H9 (cell line): ENCODE measurements at regions not wholly inside any gene's neighbourhood (a gene's known extent, or its start where the extent isn't known, plus 50 kb on each side); places are given as distances from the start of the nearest gene placed in this dataset.

Experiments used
- DNase-seq: peaks from one replicate; pipeline ENCODE4 v3.0.0-alpha.2; 2017
- H2AFZ ChIP-seq: one replicate; pipeline ENCODE4 v1.6.1; 2013; ENCODE audit warnings: mild to moderate bottlenecking, low read length, control low read depth, moderate library complexity
- H2AK5ac ChIP-seq: 2 replicates; pipeline ENCODE4 v1.6.1; 2013; ENCODE audit warnings: low read length, control low read depth, mixed read lengths; ENCODE audit not compliant: insufficient read length
- H2BK120ac ChIP-seq: one replicate; pipeline ENCODE4 v1.6.1; 2013; ENCODE audit warnings: low read depth, mild to moderate bottlenecking, low read length, control low read depth, inconsistent platforms; ENCODE audit not compliant: poor library complexity, severe bottlenecking
- H2BK12ac ChIP-seq: 2 replicates; pipeline ENCODE4 v1.6.1; 2013; ENCODE audit warnings: low read length, control low read depth, mixed read lengths, low read depth; ENCODE audit not compliant: insufficient read length
- H2BK15ac ChIP-seq: 2 replicates; pipeline ENCODE4 v1.6.1; 2013; ENCODE audit warnings: low read depth, low read length, control low read depth
- H2BK20ac ChIP-seq: one replicate; pipeline ENCODE4 v1.6.1; 2013; ENCODE audit warnings: low read depth, mild to moderate bottlenecking, low read length, control low read depth, inconsistent platforms; ENCODE audit not compliant: poor library complexity, severe bottlenecking
- H2BK5ac ChIP-seq: 2 replicates; pipeline ENCODE4 v1.6.1; 2013; ENCODE audit warnings: low read length, control low read depth, mixed read lengths; ENCODE audit not compliant: insufficient read length
- H3K14ac ChIP-seq: 2 replicates; pipeline ENCODE4 v1.6.1; 2013; ENCODE audit warnings: low read length, control low read depth; ENCODE audit not compliant: insufficient read depth
- H3K18ac ChIP-seq: 2 replicates; pipeline ENCODE4 v1.6.1; 2013; ENCODE audit warnings: low read depth, mild to moderate bottlenecking, mixed read lengths, low read length, control low read depth; ENCODE audit not compliant: insufficient read length
- H3K23ac ChIP-seq: 2 replicates; pipeline ENCODE4 v1.6.1; 2013; ENCODE audit warnings: low read length, control low read depth, mixed read lengths, low read depth; ENCODE audit not compliant: insufficient read length
- H3K23me2 ChIP-seq: 2 replicates; pipeline ENCODE4 v1.6.1; 2013; ENCODE audit warnings: low read depth, mild to moderate bottlenecking, mixed read lengths, low read length, control low read depth; ENCODE audit not compliant: insufficient read length, poor library complexity, severe bottlenecking
- H3K27ac ChIP-seq: 2 replicates; pipeline ENCODE4 v1.5.1; 2013; ENCODE audit warnings: low read length, control low read depth, mixed read lengths, low read depth; ENCODE audit not compliant: insufficient read length
- H3K27me3 ChIP-seq: 2 replicates; pipeline ENCODE4 v1.6.1; 2013; ENCODE audit warnings: low read length, control low read depth, inconsistent platforms; ENCODE audit not compliant: insufficient read depth
- H3K4ac ChIP-seq: 2 replicates; pipeline ENCODE4 v1.6.1; 2013; ENCODE audit warnings: low read depth, mild to moderate bottlenecking, control low read depth, inconsistent platforms, low read length, moderate library complexity
- H3K4me1 ChIP-seq: 2 replicates; pipeline ENCODE4 v1.6.1; 2013; ENCODE audit warnings: low read length, control low read depth, inconsistent platforms; ENCODE audit not compliant: insufficient read depth
- H3K4me2 ChIP-seq: 2 replicates; pipeline ENCODE4 v1.6.1; 2013; ENCODE audit warnings: low read length, control low read depth, mixed read lengths; ENCODE audit not compliant: insufficient read length, insufficient read depth
- H3K56ac ChIP-seq: 2 replicates; pipeline ENCODE4 v1.6.1; 2013; ENCODE audit warnings: low read depth, mild to moderate bottlenecking, mixed read lengths, low read length, control low read depth; ENCODE audit not compliant: insufficient read length
- H3K79me1 ChIP-seq: 2 replicates; pipeline ENCODE4 v1.6.1; 2013; ENCODE audit warnings: low read depth, mild to moderate bottlenecking, moderate library complexity, low read length, control low read depth, inconsistent platforms; ENCODE audit not compliant: insufficient read depth, poor library complexity, severe bottlenecking
- H3K79me2 ChIP-seq: 2 replicates; pipeline ENCODE4 v1.6.1; 2013; ENCODE audit warnings: low read length, control low read depth, inconsistent platforms; ENCODE audit not compliant: insufficient read depth
- H3K9ac ChIP-seq: 2 replicates; pipeline ENCODE4 v1.6.1; 2013; ENCODE audit warnings: low read length, control low read depth, mixed read lengths; ENCODE audit not compliant: insufficient read length; ENCODE audit errors: extremely low read depth
- H3K9me3 ChIP-seq: one replicate; pipeline ENCODE4 v1.6.1; 2013; ENCODE audit warnings: low read depth, low read length, inconsistent platforms; ENCODE audit not compliant: control insufficient read depth
- H3T11ph ChIP-seq: one replicate; pipeline ENCODE4 v1.6.1; 2013; ENCODE audit warnings: mild to moderate bottlenecking, low read length, control low read depth, inconsistent platforms
- H4K20me1 ChIP-seq: one replicate; pipeline ENCODE4 v1.6.1; 2013; ENCODE audit not compliant: control insufficient read depth, insufficient read length, insufficient read depth
- H4K5ac ChIP-seq: 2 replicates; pipeline ENCODE4 v1.6.1; 2013; ENCODE audit warnings: low read depth, mild to moderate bottlenecking, mixed read lengths, low read length, control low read depth; ENCODE audit not compliant: insufficient read length
- H4K8ac ChIP-seq: replicated peaks from 2 replicates; pipeline ENCODE4 v1.6.1; 2013; ENCODE audit warnings: low read length, control low read depth, mixed read lengths, low read depth; ENCODE audit not compliant: insufficient read length
- H4K91ac ChIP-seq: 2 replicates; pipeline ENCODE4 v1.6.1; 2013; ENCODE audit warnings: low read depth, mild to moderate bottlenecking, moderate library complexity, mixed read lengths, low read length, control low read depth; ENCODE audit not compliant: insufficient read length
- H3K27ac Mint-ChIP-seq, 3 experiments: 2 replicates in 2 of 3; 3 replicates in 1 of 3; pipeline ENCODE4 v1.8.0; 2020 to 2021; ENCODE audit warnings: mixed read lengths in 3 of 3, mild to moderate bottlenecking in 1 of 3, moderate library complexity in 1 of 3
- H3K27me3 Mint-ChIP-seq: 2 replicates; pipeline ENCODE4 v1.8.0; 2021; ENCODE audit warnings: low read depth, mild to moderate bottlenecking, moderate library complexity, mixed read lengths
- H3K36me3 Mint-ChIP-seq, 3 experiments: 2 replicates in 2 of 3; 3 replicates in 1 of 3; pipeline ENCODE4 v1.8.0; 2020 to 2021; ENCODE audit warnings: low read depth in 3 of 3, mixed read lengths in 3 of 3; ENCODE audit not compliant: insufficient read depth in 1 of 3
- H3K4me1 Mint-ChIP-seq, 2 experiments: 2 replicates each; pipeline ENCODE4 v1.8.0; 2020; ENCODE audit warnings: mixed read lengths in 2 of 2
- H3K4me3 Mint-ChIP-seq, 2 experiments: 2 replicates in 1 of 2; 3 replicates in 1 of 2; pipeline ENCODE4 v1.8.0; 2020 to 2021; ENCODE audit warnings: mild to moderate bottlenecking in 2 of 2, mixed read lengths in 2 of 2, moderate library complexity in 1 of 2
- H3K9me3 Mint-ChIP-seq, 2 experiments: 2 replicates in 1 of 2; 3 replicates in 1 of 2; pipeline ENCODE4 v1.8.0; 2020; ENCODE audit warnings: mild to moderate bottlenecking in 2 of 2, mixed read lengths in 2 of 2, moderate library complexity in 1 of 2
- WGBS: extraction: QIAGEN DNeasy Blood & Tissue Kit; methylation state at CpG from one replicate; pipeline ENCODE4 v1.1.7; 2013; ENCODE audit warnings: missing lambda C conversion rate, low lambda C conversion rate, mixed read lengths; ENCODE audit not compliant: insufficient read length; ENCODE audit errors: extremely low coverage; 5-methylcytosine and 5-hydroxymethylcytosine counted together
- TF ChIP-seq, protein P1 (sequence below): fragments of 200-600 bp; sonication (generic); conservative IDR thresholded peaks from 3 replicates; pipeline ENCODE4 v1.8.0; 2021; ENCODE audit warnings: antibody characterized with exemption, mild to moderate bottlenecking

- Histone ChIP-seq H4K5ac (no peak overlapping the region), H3K79me1 (no peaks in the 10 kb centered on the region), H3K4me1 (no peaks in the 10 kb centered on the region), H3K9me3 (no peaks in the 10 kb centered on the region), H2BK120ac (no peak overlapping the region), H4K20me1 (no peaks in the 10 kb centered on the region), H3K14ac (no peak overlapping the region), H3K4ac (no peak overlapping the region), H2BK15ac (no peak overlapping the region), H4K8ac (no peak overlapping the region), H3K27me3 (no peaks in the 10 kb centered on the region), H4K91ac (no peak overlapping the region), H2AK5ac (no peak overlapping the region), H3K23ac (no peak overlapping the region), H2BK12ac (no peak overlapping the region), H3K56ac (no peak overlapping the region), H3K4me2 (no peak overlapping the region), H3K27ac (no peak overlapping the region), H3T11ph (no peak overlapping the region), H3K79me2 (no peaks in the 10 kb centered on the region), H2BK20ac (no peak overlapping the region), H3K23me2 (no peaks in the 10 kb centered on the region), H2AFZ (no peak overlapping the region), H3K9ac (no peak overlapping the region), H2BK5ac (no peak overlapping the region), H3K18ac (no peak overlapping the region)
- H3K4me3 Mint-ChIP-seq, result no peak overlapping the region
- H3K9me3 Mint-ChIP-seq, result no peaks in the 10 kb centered on the region
- WGBS, result no CpG with 5 or more reads among the region's 2 CpGs
- H3K36me3 Mint-ChIP-seq, result no peaks in the 10 kb centered on the region
- no peaks in the 10 kb centered on the region for H3K4me1 Mint-ChIP-seq
- TF ChIP-seq, protein P1, sequence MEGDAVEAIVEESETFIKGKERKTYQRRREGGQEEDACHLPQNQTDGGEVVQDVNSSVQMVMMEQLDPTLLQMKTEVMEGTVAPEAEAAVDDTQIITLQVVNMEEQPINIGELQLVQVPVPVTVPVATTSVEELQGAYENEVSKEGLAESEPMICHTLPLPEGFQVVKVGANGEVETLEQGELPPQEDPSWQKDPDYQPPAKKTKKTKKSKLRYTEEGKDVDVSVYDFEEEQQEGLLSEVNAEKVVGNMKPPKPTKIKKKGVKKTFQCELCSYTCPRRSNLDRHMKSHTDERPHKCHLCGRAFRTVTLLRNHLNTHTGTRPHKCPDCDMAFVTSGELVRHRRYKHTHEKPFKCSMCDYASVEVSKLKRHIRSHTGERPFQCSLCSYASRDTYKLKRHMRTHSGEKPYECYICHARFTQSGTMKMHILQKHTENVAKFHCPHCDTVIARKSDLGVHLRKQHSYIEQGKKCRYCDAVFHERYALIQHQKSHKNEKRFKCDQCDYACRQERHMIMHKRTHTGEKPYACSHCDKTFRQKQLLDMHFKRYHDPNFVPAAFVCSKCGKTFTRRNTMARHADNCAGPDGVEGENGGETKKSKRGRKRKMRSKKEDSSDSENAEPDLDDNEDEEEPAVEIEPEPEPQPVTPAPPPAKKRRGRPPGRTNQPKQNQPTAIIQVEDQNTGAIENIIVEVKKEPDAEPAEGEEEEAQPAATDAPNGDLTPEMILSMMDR, result no peak
- no peak overlapping the region for H3K27ac Mint-ChIP-seq
- no peaks in the 10 kb centered on the region; the same call in 1 of the 2 replicates for H3K27me3 Mint-ChIP-seq
- DNase-seq, result no peak
Measured at GRCh38 chr11:127424661-127425060, 424.1 kb upstream of the KIRREL3 start.
